Psoas muscle (tissue), 7 donors: ENCODE measurements at regions not wholly inside any gene's neighbourhood (a gene's known extent, or its start where the extent isn't known, plus 50 kb on each side); places are given as distances from the start of the nearest gene placed in this dataset.

Source experiments
- ATAC-seq, 4 donors: fragments of 200-7000 bp; cut with Tn5 transposase; one replicate each; pipeline ENCODE4 v1.9.1; 2020; ENCODE audit warnings: moderate library complexity in 3 of 4, mild to moderate bottlenecking in 2 of 4
- DNase-seq, 2 donors: peaks; one replicate each; pipeline ENCODE4 v3.0.0-alpha.2; 2020
- H3K27ac ChIP-seq: fragments of 200-600 bp; one replicate; pipeline ENCODE4 v1.8.0; 2022
- H3K27me3 ChIP-seq, 3 donors: fragments of 200-600 bp in 1 of 3; one replicate each; pipeline versions ENCODE4 v1.6.1 to v1.8.0; 2013 to 2022; ENCODE audit warnings: low read length in 2 of 3, mild to moderate bottlenecking in 2 of 3, moderate library complexity in 1 of 3; ENCODE audit not compliant: insufficient read depth in 3 of 3
- H3K36me3 ChIP-seq, 2 donors: fragments of 200-600 bp in 1 of 2; one replicate each; pipeline versions ENCODE4 v1.6.1 to v1.8.0; 2013 to 2022; ENCODE audit warnings: low read depth in 1 of 2, mild to moderate bottlenecking in 1 of 2, moderate library complexity in 1 of 2; ENCODE audit not compliant: insufficient read depth in 1 of 2
- H3K4me1 ChIP-seq: fragments of 200-600 bp; one replicate; pipeline ENCODE4 v1.8.0; 2022
- H3K4me3 ChIP-seq: fragments of 200-600 bp; one replicate; pipeline ENCODE4 v1.8.0; 2022; ENCODE audit warnings: mild to moderate bottlenecking
- H3K9me3 ChIP-seq: fragments of 200-600 bp; one replicate; pipeline ENCODE4 v1.8.0; 2022
- WGBS, 3 donors: extraction: QIAGEN DNeasy Blood & Tissue Kit; methylation state at CpG; one replicate each; pipeline versions ENCODE4 v1.1.6 to v1.1.7; 2013; 5-methylcytosine and 5-hydroxymethylcytosine counted together
- intact Hi-C, 2 donors: fragments of 100-400 bp; cut with DNase I; formaldehyde crosslinking; loops; one replicate each; pipeline versions ENCODE4 v1.11.0 to v1.14.2; 2022
- TF ChIP-seq, protein P1 (sequence below): fragments of 200-600 bp; IDR thresholded peaks from one replicate; pipeline ENCODE4 v1.8.0; 2022; ENCODE audit warnings: antibody characterized with exemption
- donor health status: healthy with polysubstance abuse.
- donor health status: DM: no; HTN: no; CAD: no; lungs with moderate emphysema.
- donor health status: Bipolar disorder and iron deficiency.
- donor health status: healthy.
- donor health status: DM: yes; HTN: yes; CAD: no.
- donor health status: DM: no; HTN: no; CAD: no.
- donor health status: DM: yes; HTN: yes; CAD: no.

DNA sequence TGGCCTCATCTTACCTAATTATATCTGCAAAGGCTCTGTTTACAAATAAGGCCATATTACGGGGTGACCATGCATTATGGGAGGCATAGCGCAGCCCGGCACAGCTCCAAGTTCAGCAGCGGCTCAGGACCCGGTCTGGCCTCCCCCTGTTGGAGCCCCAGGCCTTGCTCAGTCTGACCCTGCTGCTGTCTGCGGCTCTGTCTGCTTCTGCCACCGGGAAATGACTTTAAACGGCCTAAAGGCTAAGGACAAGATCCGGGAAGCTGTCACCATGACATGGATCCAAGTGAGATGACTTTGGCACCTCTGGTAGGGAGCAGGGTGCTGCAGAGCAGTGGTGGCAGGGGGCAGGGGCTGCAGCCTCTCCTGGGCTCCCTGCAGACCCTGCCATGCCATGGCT is 140.6 kb upstream of the GSE1 start:
- ATAC-seq (no peak), DNase-seq (no peak)
- H3K36me3 ChIP-seq, result no peaks in the 10 kb centered on the region
- no peaks in the 10 kb centered on the region for H3K9me3 ChIP-seq
- WGBS, 3 donors, result 70 to 74% (median 72%) methylated on average over 9 of the region's 9 CpGs
- H3K27me3 ChIP-seq, result no peaks in the 10 kb centered on the region
- no peak overlapping the region for H3K27ac ChIP-seq
- intact Hi-C loops, result loop anchor here in 1 of 2 donors (5.0 kb wide), 1 partner anchor 50 kb away; no protein-coding TSS in a partner anchor
- peaks cover 34% of the 10 kb centered on the region for H3K4me1 ChIP-seq
- TF ChIP-seq, protein P1, sequence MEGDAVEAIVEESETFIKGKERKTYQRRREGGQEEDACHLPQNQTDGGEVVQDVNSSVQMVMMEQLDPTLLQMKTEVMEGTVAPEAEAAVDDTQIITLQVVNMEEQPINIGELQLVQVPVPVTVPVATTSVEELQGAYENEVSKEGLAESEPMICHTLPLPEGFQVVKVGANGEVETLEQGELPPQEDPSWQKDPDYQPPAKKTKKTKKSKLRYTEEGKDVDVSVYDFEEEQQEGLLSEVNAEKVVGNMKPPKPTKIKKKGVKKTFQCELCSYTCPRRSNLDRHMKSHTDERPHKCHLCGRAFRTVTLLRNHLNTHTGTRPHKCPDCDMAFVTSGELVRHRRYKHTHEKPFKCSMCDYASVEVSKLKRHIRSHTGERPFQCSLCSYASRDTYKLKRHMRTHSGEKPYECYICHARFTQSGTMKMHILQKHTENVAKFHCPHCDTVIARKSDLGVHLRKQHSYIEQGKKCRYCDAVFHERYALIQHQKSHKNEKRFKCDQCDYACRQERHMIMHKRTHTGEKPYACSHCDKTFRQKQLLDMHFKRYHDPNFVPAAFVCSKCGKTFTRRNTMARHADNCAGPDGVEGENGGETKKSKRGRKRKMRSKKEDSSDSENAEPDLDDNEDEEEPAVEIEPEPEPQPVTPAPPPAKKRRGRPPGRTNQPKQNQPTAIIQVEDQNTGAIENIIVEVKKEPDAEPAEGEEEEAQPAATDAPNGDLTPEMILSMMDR, result no peak
- no peak overlapping the region for H3K4me3 ChIP-seq

DNA sequence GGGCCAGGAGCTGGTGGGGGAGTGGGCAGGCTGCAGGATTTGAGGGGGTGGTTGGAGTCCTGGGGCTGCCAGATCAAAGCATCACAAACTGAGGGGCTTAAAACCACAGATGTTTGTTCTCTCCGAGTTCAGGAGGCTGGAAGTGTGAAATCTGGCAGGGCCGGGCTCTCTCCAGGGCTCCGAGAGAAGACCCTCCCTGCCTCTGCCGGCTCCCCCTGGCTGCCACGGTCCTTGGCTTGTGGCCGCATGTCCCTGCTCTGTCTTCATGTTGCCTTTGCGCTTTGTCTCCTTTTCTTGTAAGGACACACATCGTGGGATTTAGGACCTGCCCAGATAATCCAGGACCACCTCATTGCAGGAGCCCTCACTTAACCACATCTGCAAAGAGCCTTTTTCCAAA is 139.8 kb upstream of the GSE1 start:
- Histone ChIP-seq H3K4me3 (no peak overlapping the region), H3K9me3 (no peaks in the 10 kb centered on the region), H3K27me3 (no peaks in the 10 kb centered on the region), H3K4me1 (peaks cover 34% of the 10 kb centered on the region), H3K36me3 (no peaks in the 10 kb centered on the region), H3K27ac (no peak overlapping the region)
- no peak for ATAC-seq
- DNase-seq, result no peak
- TF ChIP-seq, protein P1, result no peak
- intact Hi-C loops, result loop anchor here in 1 of 2 donors (5.0 kb wide), 1 partner anchor 51 kb away; no protein-coding TSS in a partner anchor
- WGBS, 3 donors, result 65 to 86% (median 78%) methylated on average over 8 of the region's 8 CpGs

DNA sequence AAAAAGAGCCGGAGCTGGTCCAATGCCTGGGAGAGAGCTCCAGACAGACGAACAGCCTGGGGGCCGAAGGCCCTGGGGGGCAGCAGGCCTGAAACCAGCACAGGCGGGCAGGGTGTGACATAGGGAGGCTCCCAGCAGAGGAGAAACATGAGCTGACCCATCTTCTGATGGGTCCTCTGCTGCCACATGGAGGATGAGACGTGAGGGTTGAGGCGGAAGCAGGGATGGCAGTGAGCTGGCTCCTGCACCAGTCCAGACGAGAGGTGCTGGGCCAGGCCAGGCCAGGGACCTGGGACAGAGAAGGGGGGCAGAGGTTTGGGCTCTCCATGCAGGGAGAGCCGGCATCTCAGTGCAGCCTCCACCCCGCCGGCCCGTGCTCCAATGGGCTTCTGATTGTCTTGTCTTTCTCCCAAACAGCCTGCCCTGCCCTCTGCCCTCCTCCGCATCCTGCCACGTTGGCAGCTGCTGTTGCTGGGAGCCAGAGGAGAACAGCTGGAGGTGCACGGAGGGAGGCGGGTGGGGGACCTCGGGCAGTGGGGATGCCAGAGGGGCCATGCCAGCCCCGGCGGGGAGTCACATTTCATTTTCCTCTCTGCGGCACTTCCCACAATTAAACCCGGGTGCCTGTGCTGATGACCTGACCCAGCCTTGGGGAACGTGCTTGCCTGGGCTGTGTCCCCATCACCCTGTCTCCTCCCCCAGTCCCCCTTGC is 139.1 kb upstream of the GSE1 start:
- Histone ChIP-seq H3K4me1 (peaks cover 34% of the 10 kb centered on the region), H3K27ac (peak overlapping the region; percentile 60), H3K4me3 (no peak overlapping the region), H3K9me3 (no peaks in the 10 kb centered on the region), H3K36me3 (no peaks in the 10 kb centered on the region), H3K27me3 (no peaks in the 10 kb centered on the region)
- 29 to 32% (median 31%) methylated on average over 20 to 21 of the region's 21 CpGs for WGBS, 3 donors
- TF ChIP-seq, protein P1, result peak; percentile 13
- peak; percentile 83 to 92 (median 84) for ATAC-seq
- peak; percentile 44 to 73 for DNase-seq
- intact Hi-C loops, result loop anchor here in 1 of 2 donors (5.0 kb wide), 1 partner anchor 52 kb away; no protein-coding TSS in a partner anchor

DNA sequence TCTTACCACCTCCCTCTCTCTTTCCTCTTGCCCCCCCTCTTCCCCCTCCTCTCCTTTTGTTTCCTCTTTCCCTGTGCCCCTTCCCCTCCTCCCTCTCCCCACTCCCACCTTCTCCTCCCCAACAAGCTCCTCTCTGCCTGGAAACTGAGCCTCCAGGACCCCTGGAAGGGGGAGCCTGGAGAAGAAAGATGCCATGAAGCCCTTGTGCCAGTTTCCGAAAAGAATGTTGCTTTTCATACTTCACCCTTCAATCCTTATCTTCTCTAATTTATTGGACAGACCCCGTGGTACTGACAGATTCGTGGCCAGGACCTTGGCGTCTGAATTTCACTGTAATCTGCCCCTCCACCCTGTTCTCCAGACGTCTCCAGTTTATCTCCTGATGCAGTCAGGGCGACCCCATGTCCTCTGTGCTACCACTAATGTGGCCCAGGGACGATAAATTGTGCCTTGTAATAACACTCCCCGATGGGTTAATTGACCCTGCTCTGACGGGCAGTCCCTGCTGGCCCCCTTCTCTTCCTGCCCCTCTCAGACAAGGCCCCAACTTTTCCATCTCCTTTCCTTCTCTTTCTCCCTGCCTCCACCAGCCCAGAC is 138.4 kb upstream of the GSE1 start:
- intact Hi-C loops, result loop anchor here in 1 of 2 donors (5.0 kb wide), 1 partner anchor 52 kb away; no protein-coding TSS in a partner anchor
- Histone ChIP-seq H3K4me3 (no peak overlapping the region), H3K27ac (no peak overlapping the region), H3K9me3 (no peaks in the 10 kb centered on the region), H3K36me3 (no peaks in the 10 kb centered on the region), H3K27me3 (no peaks in the 10 kb centered on the region), H3K4me1 (peaks cover 34% of the 10 kb centered on the region)
- TF ChIP-seq, protein P1, result no peak
- DNase-seq, result no peak
- no peak for ATAC-seq
- 42 to 52% (median 50%) methylated on average over 9 of the region's 9 CpGs for WGBS, 3 donors
